Ureter (tissue), 1 donor: ENCODE measurements at regions not wholly inside any gene's neighbourhood (a gene's known extent, or its start where the extent isn't known, plus 50 kb on each side); places are given as distances from the start of the nearest gene placed in this dataset.

Source experiments
- DNase-seq: peaks from one replicate; pipeline ENCODE4 v3.0.0-alpha.2; 2020; ENCODE audit warnings: low spot score
- donor health status: DM: yes; HTN: yes; CAD: no.

DNA sequence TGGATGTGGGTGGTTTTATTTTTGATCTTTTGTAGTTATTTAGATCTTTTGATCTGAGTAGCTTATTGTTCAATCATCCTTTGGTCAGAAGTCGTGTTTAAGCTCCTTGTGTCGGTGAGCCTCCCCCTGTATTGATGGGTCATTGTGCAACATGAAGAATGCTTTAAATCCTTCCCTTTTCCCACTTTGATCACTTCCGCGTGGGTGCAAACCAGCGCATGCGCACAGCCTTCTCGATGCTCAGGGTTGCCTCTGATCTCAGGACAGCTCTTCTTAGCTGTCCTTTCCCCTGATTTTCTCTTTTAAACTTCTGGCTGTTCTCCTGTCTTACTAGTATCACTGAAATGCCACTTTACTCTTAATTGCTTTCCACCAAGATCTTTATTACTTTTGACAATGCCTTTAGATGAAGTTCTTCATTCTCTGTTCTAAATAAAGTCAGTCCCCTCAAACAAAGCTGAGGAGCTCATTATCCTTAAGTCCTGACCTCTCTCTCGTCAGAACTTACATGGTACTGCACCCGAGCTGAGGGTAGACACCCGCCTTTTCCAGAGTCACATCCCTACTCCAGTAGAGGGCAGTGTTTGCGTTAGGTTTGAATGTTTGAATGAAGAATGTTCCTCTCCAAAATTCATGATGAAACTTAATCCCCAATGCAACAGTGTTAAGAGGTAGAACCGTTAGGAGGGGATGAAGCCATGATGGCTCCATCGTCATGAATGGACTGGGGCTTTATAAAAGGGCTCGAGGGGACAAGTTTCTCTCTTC is 547.9 kb upstream of the TMPRSS15 start:
- no peak for DNase-seq

- no peak for DNase-seq
These were observed 550.9 kb upstream of the TMPRSS15 start for GRCh38 chr21:18954441-18954844.

DNA sequence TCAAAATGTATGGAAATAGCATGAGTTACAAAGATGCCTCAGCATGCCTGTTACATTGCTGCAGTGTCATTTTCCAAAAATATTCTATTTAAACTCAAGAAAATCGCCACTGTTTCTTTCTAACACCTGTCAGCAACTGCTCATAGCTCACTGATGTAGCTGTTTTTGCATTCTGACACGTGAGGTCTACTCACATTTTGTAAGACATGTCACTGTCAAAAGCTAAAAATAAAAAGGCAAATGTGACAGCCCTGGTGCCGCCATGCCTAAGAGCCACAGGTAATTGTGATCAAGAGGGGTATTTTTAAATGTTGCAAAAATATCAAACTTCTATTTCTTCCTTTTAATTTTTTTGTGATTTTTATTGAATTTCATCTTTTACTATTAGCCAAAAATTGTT is 556.2 kb upstream of the TMPRSS15 start:
- DNase-seq: no peak

GRCh38 chr21:18960306-18960705 is 556.7 kb upstream of the TMPRSS15 start:
- DNase-seq: no peak

GRCh38 chr21:18970416-18970815 is 566.8 kb upstream of the TMPRSS15 start:
- DNase-seq: no peak

DNA sequence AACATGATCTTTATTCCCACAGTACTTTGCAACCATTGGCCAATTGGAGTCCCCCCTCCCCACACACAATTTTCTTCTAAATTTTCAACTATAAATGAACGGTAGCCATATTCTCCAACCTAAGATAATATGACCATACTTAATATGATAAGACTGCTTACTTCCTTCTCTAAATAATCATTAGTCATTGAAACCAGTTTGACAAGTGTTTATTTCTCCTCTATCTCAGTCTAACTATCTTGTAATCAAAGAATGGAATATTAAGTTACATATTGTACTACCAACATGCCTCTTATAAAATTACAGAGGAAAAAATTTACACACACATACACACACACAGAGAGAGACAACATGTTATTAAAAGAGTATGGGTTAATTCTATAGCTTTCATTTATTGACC is 567.4 kb upstream of the TMPRSS15 start:
- no peak for DNase-seq

- no peak for DNase-seq
These were observed 582.0 kb upstream of the TMPRSS15 start for GRCh38 chr21:18985584-18985983.

GRCh38 chr21:18986197-18986596 is 582.6 kb upstream of the TMPRSS15 start:
- no peak for DNase-seq

- no peak for DNase-seq
These were observed 584.0 kb upstream of the TMPRSS15 start for GRCh38 chr21:18987520-18988026.

GRCh38 chr21:18989953-18990495 is 586.4 kb upstream of the TMPRSS15 start:
- no peak for DNase-seq

DNA sequence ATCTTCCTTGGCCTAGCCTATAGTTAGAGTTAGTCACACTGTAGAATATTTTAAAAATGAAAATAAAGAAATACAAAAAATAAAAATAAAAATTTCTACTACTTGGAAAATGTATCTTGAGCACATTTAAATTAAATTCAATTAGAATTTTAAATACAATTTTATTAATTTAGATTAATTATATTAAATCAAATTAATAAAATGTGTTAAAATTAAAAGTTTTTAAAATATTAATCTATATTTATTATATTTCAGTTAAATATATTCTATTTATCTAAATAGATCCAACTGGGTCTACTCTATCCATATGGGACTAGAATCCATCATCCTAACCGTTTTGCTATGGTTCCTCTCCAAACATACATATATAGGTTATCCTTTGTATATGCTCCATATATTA is 588.3 kb upstream of the TMPRSS15 start:
- DNase-seq: no peak

GRCh38 chr21:19010251-19010650 is 606.7 kb upstream of the TMPRSS15 start:
- DNase-seq: no peak

- DNase-seq: no peak
These were observed 607.4 kb upstream of the TMPRSS15 start for GRCh38 chr21:19010996-19011395.

DNA sequence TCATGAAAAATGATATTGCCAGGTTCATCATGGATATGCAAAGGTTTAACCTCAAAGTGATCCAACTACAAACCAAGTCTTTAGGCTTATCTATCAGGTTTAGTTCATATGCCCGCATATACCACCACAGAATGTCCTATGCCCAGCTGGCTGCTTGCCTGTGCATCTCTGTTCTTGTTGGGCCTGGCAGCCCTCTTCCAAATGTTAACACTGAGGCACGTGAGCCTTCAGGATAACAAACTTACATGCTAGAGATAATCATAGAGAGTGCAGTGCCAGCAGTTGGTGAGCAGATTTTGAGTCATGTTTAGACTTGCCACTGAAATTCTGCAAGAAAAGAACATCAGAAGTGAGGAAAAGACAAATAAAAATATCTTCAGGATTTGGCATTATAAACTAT is 607.9 kb upstream of the TMPRSS15 start:
- DNase-seq: no peak

DNA sequence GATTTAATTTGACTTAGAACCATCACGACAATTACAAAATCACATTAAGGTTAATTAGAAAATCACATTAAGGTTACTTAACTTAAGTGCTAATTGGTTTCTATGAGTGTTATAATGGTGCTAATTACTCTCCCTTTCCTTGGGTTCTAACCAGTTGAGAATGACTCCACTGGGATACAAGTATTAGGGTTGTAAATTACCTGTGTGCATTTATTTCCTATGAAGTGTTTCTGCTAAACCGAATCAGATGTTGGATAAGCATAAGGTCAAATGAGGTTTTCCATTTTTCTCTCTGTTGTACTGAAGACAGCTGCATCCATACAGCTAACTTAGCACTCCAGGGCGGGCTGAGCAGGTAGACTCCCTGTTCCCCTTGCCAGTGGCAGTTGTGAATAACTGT is 610.3 kb upstream of the TMPRSS15 start:
- DNase-seq: no peak

DNA sequence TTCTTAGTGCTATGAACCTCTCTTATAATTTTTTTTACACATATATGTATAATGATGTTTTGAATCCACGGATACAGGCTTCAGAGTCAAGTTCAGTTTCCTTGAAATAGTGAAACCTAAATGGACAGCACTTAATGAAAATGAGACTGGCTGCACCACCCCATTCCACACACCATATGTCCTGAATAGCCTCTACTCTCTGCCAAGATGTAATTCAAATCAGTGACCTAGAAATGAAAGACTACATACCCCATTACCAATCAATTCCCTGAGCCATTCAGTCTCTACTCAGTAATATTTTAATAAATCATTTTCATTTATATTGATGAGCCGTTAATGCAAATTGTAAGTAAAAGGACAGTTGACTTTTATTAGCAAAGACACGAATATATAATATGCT is 614.9 kb upstream of the TMPRSS15 start:
- DNase-seq: no peak

DNA sequence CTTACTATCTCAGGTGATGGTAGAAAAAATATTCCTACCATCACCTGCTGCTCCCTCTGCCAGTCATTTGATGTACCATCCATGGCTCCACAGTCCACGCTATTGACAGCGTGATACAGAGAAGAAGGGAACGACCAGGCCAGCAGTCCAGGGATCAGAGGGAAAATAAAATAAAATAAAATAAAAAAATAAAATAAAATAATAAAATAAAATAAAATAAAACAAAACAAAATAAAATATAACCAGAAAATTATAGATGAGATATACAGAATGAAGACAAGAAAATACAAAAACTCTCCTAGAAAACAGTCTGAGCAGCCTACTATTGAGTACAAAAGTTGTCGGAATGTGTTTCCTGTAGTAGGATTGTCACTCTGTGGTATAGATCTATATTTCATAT is 619.4 kb upstream of the TMPRSS15 start:
- no peak for DNase-seq

GRCh38 chr21:19026911-19027310 is 623.3 kb upstream of the TMPRSS15 start:
- DNase-seq: no peak

DNA sequence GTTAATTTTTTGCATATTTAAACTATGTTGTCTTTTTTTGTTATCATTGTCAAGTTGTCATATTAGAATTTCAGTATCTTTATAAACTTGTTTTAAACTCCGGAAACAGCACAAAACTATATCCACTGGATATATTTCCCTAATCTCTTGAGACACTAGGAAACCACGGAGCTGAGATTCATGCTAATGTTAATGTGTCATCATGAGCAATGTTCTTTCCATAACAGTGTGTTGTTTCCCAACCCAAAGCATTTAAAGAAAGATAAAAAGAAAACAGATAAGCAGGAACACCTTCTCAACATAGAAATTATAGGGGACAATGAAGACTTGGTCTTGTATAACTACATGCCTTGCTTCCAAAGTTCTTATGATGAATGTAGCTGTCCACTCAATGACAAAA is 626.2 kb upstream of the TMPRSS15 start:
- DNase-seq: no peak

GRCh38 chr21:19031953-19032352 is 628.4 kb upstream of the TMPRSS15 start:
- no peak for DNase-seq

GRCh38 chr21:19034041-19034440 is 630.5 kb upstream of the TMPRSS15 start:
- DNase-seq: no peak

DNA sequence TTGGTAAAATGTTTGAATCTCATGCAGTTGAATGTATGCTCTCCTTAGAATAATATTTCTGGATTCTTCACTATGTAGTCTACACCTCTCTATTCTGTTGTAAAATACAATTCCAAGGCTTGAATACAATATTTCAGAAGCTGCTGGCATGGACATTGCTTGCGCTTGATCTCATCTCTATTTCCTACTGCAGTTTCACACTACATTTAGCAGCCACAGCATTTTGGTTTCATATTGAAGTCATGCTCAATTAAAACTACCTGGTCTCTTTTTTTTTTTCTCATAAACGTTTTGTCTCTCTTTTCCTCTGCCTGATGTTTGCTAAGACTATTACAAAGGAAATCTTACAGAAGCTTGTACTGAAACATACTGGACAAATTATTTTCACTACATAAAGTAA is 631.0 kb upstream of the TMPRSS15 start:
- DNase-seq: no peak

DNA sequence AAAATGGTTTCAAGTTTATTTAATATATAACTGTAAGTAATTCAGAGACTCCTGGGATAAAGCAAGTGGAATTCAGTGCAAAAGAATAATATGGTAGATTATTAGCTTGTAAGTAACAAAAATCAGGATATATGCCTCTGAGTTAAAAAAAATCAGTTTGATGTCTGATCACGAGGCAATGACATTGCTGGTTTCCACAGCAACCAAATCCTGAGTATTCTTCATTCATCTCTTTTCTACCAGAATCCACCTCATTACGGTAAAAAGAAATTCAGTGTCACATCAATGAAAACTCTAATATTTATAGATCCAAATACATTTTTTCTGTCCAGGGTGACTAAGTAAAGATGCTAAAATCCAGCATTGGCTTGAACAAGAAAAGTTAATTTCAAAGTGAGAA is 642.3 kb upstream of the TMPRSS15 start:
- no peak for DNase-seq
